KBM-7 (cell line): ENCODE measurements at regions not wholly inside any gene's neighbourhood (a gene's known extent, or its start where the extent isn't known, plus 50 kb on each side); places are given as distances from the start of the nearest gene placed in this dataset.
"Not testable (repeated sequence)": the region's sequence is repeated elsewhere in the genome, so short reads cannot be mapped to it uniquely, and the experiment has no call there.

Source experiments
- DNase-seq: peaks from one replicate; pipeline ENCODE4 v3.0.0-alpha.2; 2015
- in situ Hi-C: fragments of 300-500 bp; cut with MboI; formaldehyde crosslinking; loops from 2 replicates; pipeline ENCODE4 v1.14.3; 2020; ENCODE audit warnings: low sequenced_read_pairs, low pct_unique_long_range_greater_than_20kb, mixed read lengths

DNA sequence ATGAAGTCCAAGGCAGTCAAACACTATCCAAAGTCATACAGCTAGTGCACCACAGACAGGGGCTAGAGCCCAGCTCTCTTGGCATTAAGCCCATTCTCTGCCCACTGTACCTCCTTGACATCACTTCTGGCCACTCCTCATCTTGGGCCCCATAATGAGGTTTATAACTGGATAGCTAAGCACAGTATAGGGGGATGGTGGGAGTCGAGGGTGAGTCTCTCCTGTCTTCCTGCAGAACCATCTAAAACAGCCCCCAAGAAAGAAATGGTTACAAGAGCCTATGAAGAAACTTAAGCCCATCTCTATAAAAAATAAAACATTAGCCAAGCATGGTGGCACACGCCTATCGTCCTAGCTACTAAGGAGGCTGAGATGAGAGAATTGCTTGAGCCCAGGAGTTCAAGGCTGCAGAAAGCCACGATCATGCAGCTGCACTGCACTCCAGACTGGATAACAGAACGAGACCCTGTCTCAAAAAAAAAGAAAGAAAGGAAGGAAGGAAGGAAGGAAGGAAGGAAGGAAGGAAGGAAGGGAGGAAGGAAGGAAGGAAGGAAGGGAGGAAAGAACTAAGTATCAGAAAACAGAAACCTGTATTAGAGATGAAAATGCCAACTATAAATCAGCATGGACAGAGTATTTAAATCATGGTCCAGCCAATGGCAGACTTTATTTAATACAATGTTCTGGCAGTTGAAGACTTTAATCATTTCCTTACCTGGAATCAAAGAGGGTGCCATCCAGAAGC, 134.3 kb upstream of the VOPP1 start:
- in situ Hi-C loops, DNase-seq: not testable (repeated sequence)

DNA sequence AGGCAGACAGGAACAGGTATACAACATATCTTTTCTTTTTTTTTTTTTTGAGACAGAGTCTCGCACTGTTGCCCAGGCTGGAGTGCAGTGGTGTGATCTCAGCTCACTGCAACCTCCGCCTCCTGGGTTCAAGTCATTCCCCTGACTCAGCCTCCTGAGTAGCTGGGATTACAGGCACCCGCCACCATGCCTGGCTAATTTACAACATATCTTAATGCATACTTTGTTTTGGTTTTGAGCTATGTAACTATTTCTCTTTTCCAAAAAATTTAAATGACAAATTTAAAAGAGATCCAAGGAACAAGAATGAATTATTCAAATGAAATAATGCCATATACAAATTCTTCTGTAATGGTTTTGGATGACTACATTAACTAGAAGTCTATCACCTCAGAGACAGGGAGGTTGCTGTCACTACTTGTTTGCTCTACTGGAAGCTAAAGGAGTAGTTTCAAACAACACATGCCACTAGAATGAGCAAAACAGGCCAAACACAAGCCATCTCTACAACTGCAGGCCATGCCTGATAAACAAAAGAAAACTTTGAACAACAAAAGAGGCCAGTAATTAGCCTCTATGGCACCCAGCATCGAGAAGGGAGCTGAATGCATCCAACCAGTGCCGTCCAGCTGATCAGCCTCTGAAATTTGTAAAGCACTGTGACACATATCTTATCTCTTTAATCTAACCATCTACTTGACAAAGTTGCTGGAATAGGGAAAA, 133.6 kb upstream of the VOPP1 start:
- in situ Hi-C loops, DNase-seq: not testable (repeated sequence)

GRCh38 chr7:55702831-55703230, 130.5 kb upstream of the VOPP1 start:
- DNase-seq, in situ Hi-C loops: not testable (repeated sequence)

- DNase-seq, in situ Hi-C loops: not testable (repeated sequence)
Measured at GRCh38 chr7:55699450-55699842, 127.1 kb upstream of the VOPP1 start.

DNA sequence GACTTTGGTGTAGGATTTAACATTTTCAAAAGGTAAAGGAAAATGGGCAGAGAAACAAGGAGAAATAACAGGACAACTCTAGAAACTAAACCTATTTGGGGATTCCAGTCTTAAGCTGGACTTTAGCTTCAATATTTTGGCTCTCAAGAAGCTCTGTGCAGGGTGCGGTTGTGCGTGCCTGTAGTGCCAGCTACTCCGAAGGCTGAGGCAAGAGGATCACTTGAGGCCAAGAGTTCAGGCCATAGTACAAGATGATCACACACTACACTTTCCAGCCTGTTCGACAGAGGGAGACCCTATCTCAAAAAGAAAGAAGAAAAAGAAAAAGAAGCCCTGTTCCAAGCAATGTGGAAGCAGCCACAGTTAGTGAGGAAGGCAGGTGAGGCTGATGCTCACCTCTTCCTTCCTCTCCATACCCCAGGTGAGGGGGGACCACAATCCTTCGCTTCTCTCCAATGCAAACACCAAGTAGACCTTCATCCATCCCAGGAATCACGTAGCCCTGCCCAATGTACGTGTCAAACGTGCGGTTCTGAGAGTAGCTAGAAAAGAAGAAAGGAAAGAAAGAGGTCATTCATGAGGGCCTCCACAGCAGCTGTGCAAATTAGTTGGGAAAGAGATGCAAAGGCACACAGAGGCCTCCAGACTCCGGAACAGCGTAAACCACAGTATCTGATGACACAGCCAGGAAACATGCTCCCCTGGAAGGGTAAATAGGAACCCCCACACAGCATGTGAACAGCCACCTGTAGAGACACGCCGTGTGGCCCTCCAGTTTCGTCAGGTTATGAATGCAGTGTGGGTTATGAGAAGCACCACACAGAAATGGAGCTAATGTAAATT, 126.5 kb upstream of the VOPP1 start:
- in situ Hi-C loops, DNase-seq: not testable (repeated sequence)

GRCh38 chr7:55695893-55696701, 123.8 kb upstream of the VOPP1 start:
- DNase-seq, in situ Hi-C loops: not testable (repeated sequence)

DNA sequence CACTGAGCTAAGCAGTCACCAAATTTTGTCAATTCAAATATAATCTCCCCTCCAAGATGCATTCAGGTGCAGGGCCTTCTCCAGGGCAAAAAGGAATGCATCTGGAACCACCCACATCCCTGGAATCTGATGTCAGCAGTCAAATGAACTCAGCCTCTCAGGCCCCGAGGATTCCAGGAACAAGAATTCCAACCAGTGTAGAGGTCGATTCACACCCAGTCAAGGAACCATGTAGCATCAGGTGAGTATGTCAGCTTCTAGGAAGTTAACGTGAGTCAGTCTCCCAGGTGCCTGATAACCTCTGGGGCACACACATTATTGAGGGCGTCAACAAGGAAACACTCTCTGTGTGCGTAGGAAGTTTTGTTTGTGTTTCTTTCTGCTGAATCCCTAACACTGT, 122.2 kb upstream of the VOPP1 start:
- DNase-seq, in situ Hi-C loops: not testable (repeated sequence)

GRCh38 chr7:55688684-55689681, 116.7 kb upstream of the VOPP1 start:
- DNase-seq, in situ Hi-C loops: not testable (repeated sequence)

GRCh38 chr7:55688261-55688660, 116.0 kb upstream of the VOPP1 start:
- DNase-seq, in situ Hi-C loops: not testable (repeated sequence)

DNA sequence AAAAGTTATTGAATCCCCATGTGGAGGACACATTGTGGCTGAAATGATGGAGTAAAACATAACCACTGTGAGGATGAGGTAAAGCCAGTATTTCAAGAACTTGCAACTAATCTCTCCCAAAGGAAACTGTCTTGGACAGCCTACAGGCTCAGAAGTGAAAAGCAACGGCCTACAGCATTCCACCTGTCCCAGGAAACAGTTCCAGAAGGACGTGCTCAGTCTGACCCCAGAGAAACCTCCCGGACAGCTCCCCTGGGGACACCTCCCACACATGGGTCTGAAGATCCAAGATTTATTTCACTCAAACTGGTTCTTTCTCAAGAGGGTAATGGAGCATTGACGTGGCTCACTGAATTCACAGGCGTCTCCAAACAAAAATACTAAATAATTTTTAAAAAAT, 115.0 kb upstream of the VOPP1 start:
- in situ Hi-C loops, DNase-seq: not testable (repeated sequence)

DNA sequence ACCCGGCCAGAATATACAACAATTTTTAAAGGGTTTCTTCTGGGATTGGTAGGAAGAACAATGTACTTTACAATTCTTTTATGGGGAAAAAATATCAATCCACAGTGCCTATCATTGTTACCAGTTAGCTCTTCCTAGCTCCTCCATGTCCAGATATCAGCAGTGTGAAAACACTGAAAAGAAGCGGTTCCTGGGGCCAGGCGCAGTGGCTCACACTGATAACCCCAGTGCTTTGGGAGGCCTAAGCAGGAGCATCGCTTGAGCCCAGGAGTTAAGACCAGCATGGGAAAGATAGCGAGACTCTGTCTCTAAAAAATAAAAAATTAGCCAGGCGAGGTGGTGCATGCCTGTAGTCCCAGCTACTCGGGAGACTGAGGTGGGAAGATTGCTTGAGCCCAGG, 114.5 kb upstream of the VOPP1 start:
- DNase-seq, in situ Hi-C loops: not testable (repeated sequence)

- DNase-seq, in situ Hi-C loops: not testable (repeated sequence)
Measured at GRCh38 chr7:55683501-55683900, 111.2 kb upstream of the VOPP1 start.

DNA sequence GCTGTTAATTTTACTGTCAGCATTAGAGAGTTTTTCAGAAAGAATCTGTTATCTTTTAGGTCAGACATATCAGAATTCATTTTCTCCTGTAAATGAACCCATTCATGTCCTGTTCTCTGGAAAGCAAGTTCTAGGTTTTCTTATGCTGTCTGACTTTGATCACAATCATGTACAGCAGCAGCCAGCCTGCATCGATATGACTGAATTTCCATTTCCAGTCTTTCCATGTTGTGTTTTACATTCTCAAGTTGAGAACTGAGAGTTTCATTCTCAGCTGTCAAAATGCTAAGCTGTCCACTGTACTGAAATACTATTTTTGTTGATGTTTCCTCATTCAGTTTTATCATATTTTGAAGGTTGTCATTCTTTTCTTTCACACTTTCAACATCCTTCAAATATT, 103.3 kb upstream of the VOPP1 start:
- in situ Hi-C loops, DNase-seq: not testable (repeated sequence)

DNA sequence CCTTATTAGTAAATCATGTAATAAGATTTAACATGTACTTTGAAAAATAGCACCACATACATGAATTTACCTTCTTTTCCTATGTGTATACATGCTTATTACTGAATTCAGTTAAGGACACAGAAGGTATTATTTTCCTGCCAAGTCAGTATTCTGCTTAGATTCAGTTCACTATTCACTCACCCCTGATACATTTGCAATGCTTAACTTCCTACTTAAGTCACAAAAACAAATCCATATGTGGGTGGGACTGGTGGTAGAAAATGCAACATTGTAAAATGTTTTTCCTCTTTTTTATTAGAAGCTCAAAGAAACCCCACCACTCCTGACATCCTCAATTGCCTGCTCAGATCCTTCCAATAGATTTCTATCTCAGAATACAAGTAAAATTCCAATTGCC, 101.2 kb upstream of the VOPP1 start:
- in situ Hi-C loops: not testable (repeated sequence)

DNA sequence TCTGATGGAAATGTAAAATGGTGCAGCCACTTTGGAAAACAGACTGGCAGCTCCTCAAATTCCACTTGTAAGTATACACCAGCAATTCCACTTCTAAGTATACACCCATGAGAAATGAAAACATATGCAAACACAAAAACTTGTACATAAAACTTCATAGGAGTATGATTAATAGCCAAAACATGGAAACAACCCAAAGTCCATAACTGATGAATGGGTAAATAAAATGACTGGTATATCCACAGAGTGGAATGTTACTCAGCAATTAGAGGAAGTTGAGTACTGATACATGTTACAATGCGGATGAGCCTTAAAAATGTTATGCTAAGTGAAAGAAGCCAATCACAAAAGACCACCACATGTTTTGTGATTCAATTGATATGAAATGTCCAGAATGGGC, 99.8 kb upstream of the VOPP1 start:
- DNase-seq, in situ Hi-C loops: not testable (repeated sequence)

More for the DNA sequence above, 101.2 kb upstream of the VOPP1 start:
- DNase-seq: not testable (repeated sequence)

- DNase-seq: no peak
- in situ Hi-C loops: no loop called here
Measured at GRCh38 chr7:55657654-55658053, 85.4 kb upstream of the VOPP1 start.

GRCh38 chr7:55651057-55651456, 78.8 kb upstream of the VOPP1 start:
- DNase-seq: no peak
- in situ Hi-C loops: no loop called here

DNA sequence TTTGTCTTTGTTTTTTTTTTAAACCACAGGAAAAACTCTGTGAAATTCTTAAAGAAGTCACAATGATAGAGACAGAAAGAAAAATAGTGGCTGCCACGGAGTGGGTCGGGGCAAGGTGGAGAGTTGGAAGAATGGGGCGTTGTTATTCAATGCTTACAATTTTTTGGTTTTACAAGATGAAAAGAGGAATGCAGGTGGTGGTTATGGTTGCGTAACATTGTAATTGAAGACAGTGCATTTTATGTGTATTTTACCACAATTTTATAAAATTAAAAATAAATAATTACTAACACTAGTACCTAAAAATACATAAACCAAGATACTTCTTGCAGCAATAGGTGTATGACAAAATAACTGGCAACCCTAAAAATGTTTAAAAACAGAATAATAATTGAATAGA, 76.9 kb upstream of the VOPP1 start:
- DNase-seq: no peak
- in situ Hi-C loops: no loop called here
